Smooth muscle cell (in vitro differentiated cells): ENCODE measurements at regions not wholly inside any gene's neighbourhood (a gene's known extent, or its start where the extent isn't known, plus 50 kb on each side); places are given as distances from the start of the nearest gene placed in this dataset.

Source experiments
- DNase-seq: peaks from one replicate; lab custom pipeline; 2025; ENCODE audit not compliant: unreplicated experiment; lab: John Stamatoyannopoulos, UW
- H2AFZ ChIP-seq: fragments of 200-600 bp; sonication (generic); 2 replicates; pipeline ENCODE4 v1.6.0; 2016; ENCODE audit warnings: antibody characterized with exemption, low read depth, mild to moderate bottlenecking
- H3F3A ChIP-seq: fragments of 200-600 bp; sonication (generic); 2 replicates; pipeline ENCODE4 v1.6.0; 2017; ENCODE audit warnings: antibody characterized with exemption, low read depth
- H3K27ac ChIP-seq: fragments of 200-600 bp; sonication (generic); 2 replicates; pipeline ENCODE4 v1.5.1; 2016; ENCODE audit warnings: low read depth, mild to moderate bottlenecking
- H3K27me3 ChIP-seq: fragments of 200-600 bp; sonication (generic); 2 replicates; pipeline ENCODE4 v1.6.1; 2016; ENCODE audit warnings: low read depth, mild to moderate bottlenecking
- H3K36me3 ChIP-seq: fragments of 200-600 bp; sonication (generic); 2 replicates; pipeline ENCODE4 v1.5.1; 2016; ENCODE audit warnings: low read depth
- H3K4me1 ChIP-seq: fragments of 200-600 bp; sonication (generic); 2 replicates; pipeline ENCODE4 v1.5.1; 2016; ENCODE audit warnings: low read depth
- H3K4me2 ChIP-seq: fragments of 200-600 bp; sonication (generic); 2 replicates; pipeline ENCODE4 v1.6.0; 2016; ENCODE audit warnings: mild to moderate bottlenecking
- H3K4me3 ChIP-seq: fragments of 200-600 bp; sonication (generic); 2 replicates; pipeline ENCODE4 v1.5.1; 2016; ENCODE audit warnings: mild to moderate bottlenecking
- H3K79me2 ChIP-seq: fragments of 200-600 bp; sonication (generic); 2 replicates; pipeline ENCODE4 v1.6.0; 2016; ENCODE audit warnings: low read depth, mild to moderate bottlenecking
- H3K9ac ChIP-seq: fragments of 200-600 bp; sonication (generic); 2 replicates; pipeline ENCODE4 v1.6.0; 2016; ENCODE audit warnings: low read depth
- H3K9me3 ChIP-seq: fragments of 200-600 bp; sonication (generic); replicated peaks from 2 replicates; pipeline ENCODE4 v1.5.1; 2016; ENCODE audit warnings: low read depth
- H4K20me1 ChIP-seq: fragments of 200-600 bp; sonication (generic); 2 replicates; pipeline ENCODE4 v1.6.0; 2016; ENCODE audit warnings: low read depth
- WGBS: methylation state at CpG from one replicate; pipeline ENCODE4 v1.1.7; 2016; ENCODE audit warnings: low lambda C conversion rate; 5-methylcytosine and 5-hydroxymethylcytosine counted together
- TF ChIP-seq, protein P1 (sequence below): fragments of 200-600 bp; sonication (generic); IDR thresholded peaks from 2 replicates; pipeline ENCODE4 v1.5.1; 2017; ENCODE audit warnings: borderline replicate concordance, mild to moderate bottlenecking, antibody characterized with exemption; ENCODE audit not compliant: insufficient read depth, poor library complexity, severe bottlenecking

DNA sequence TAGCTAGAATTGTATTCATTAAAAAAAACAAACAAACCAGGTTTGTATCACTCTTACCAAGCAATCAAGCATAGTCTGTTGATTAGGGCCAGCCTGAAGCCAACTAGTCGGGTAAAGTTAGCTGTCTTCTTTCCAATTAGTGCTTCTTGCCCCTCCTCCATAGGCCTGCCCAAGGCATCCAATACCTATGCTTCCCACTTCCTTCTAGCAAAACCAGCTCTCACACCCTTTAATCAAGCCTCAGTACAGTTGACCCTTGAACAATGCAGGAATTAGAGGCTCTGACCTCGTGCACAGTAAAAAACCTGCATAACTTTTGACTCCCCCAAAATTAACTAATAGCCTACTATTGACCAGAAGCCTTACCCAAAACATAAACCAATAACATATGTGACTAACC is 119.1 kb upstream of the DTNBP1 start:
- Histone ChIP-seq H3K9me3 (no peaks in the 10 kb centered on the region), H3K27me3 (no peaks in the 10 kb centered on the region), H2AFZ (no peak overlapping the region), H3K9ac (no peak overlapping the region), H4K20me1 (no peaks in the 10 kb centered on the region), H3K79me2 (no peaks in the 10 kb centered on the region), H3K4me3 (no peak overlapping the region), H3K4me2 (no peak overlapping the region), H3K36me3 (no peaks in the 10 kb centered on the region), H3K4me1 (no peaks in the 10 kb centered on the region), H3K27ac (no peak overlapping the region), H3F3A (no peaks in the 10 kb centered on the region)
- TF ChIP-seq, protein P1, sequence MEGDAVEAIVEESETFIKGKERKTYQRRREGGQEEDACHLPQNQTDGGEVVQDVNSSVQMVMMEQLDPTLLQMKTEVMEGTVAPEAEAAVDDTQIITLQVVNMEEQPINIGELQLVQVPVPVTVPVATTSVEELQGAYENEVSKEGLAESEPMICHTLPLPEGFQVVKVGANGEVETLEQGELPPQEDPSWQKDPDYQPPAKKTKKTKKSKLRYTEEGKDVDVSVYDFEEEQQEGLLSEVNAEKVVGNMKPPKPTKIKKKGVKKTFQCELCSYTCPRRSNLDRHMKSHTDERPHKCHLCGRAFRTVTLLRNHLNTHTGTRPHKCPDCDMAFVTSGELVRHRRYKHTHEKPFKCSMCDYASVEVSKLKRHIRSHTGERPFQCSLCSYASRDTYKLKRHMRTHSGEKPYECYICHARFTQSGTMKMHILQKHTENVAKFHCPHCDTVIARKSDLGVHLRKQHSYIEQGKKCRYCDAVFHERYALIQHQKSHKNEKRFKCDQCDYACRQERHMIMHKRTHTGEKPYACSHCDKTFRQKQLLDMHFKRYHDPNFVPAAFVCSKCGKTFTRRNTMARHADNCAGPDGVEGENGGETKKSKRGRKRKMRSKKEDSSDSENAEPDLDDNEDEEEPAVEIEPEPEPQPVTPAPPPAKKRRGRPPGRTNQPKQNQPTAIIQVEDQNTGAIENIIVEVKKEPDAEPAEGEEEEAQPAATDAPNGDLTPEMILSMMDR, result no peak
- DNase-seq, result no peak
- WGBS, result 77% methylated on average over 2 of the region's 2 CpGs

DNA sequence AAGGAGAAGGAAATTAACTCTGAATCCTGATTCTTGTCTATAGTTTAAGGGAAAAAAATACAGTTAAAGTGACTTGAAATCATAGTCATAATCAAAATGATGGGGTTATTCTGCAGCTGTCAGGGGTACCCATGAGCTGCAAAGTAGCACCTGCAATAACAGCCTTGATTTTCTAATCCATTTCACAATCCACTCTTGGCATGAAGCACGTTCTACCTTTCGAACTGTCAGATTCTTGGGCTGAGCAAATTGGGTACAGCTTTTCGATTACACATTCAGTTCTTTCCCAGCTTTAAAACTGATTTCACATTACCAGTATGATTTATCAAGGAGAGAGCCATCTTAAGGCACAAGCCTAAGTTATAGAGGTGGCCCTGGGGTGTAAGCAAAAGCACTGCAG is 118.5 kb upstream of the DTNBP1 start:
- H3F3A ChIP-seq, result no peaks in the 10 kb centered on the region
- WGBS, result 87% methylated on average over 3 of the region's 3 CpGs
- no peak overlapping the region for H2AFZ ChIP-seq
- TF ChIP-seq, protein P1, result no peak
- no peaks in the 10 kb centered on the region for H3K36me3 ChIP-seq
- no peaks in the 10 kb centered on the region for H4K20me1 ChIP-seq
- no peak for DNase-seq
- H3K9ac ChIP-seq, result no peak overlapping the region
- no peaks in the 10 kb centered on the region for H3K4me1 ChIP-seq
- no peaks in the 10 kb centered on the region for H3K9me3 ChIP-seq
- no peaks in the 10 kb centered on the region for H3K27me3 ChIP-seq
- H3K79me2 ChIP-seq, result no peaks in the 10 kb centered on the region
- H3K4me3 ChIP-seq, result no peak overlapping the region
- H3K27ac ChIP-seq, result no peak overlapping the region
- H3K4me2 ChIP-seq, result no peak overlapping the region

DNA sequence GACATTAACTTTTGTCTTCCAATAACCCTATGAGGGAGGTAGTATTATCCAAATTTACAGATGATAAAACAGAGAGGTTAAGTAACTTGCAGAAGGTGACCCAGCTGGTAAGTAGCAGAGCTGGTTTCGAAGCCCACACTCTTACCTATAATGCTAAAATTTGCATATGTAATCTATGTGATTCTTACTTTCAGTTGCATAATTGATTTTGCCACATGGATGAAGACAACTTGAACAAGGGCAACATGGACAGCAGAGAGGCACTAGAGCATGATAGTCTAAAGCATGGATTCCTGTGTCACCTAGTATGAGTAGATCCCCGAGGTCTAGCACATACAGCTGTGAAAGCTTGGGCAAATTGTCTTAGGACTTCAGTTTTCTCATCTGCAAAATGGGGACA is 117.6 kb upstream of the DTNBP1 start:
- no peak overlapping the region for H3K4me2 ChIP-seq
- H3K9me3 ChIP-seq, result no peaks in the 10 kb centered on the region
- DNase-seq, result no peak
- TF ChIP-seq, protein P1, result no peak
- H4K20me1 ChIP-seq, result no peaks in the 10 kb centered on the region
- H3K4me3 ChIP-seq, result no peak overlapping the region
- H3F3A ChIP-seq, result no peaks in the 10 kb centered on the region
- no peaks in the 10 kb centered on the region for H3K27me3 ChIP-seq
- H3K9ac ChIP-seq, result no peak overlapping the region
- no peaks in the 10 kb centered on the region for H3K4me1 ChIP-seq
- H3K79me2 ChIP-seq, result no peaks in the 10 kb centered on the region
- no peaks in the 10 kb centered on the region for H3K36me3 ChIP-seq
- 49% methylated on average over 2 of the region's 2 CpGs for WGBS
- no peak overlapping the region for H3K27ac ChIP-seq
- H2AFZ ChIP-seq, result no peak overlapping the region

DNA sequence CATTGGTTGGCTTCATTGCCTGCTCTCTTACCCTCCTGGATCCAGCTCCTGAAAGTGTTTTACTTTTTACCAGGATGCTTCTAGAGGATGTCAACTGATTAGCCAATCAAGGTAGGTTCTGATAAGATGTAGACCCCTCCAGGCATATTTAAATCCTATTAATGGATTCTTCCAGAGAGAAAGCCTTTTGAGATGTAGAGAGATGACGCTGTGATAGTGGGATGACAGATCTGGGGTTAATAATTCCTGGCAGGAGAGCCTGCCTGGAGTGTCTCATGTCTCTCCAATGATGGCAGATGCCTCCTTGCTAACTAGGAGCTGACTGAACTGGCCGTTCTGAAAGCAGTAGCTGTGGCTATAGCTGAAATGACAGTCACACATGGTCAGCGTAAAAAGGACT is 116.9 kb upstream of the DTNBP1 start:
- Histone ChIP-seq H3F3A (no peaks in the 10 kb centered on the region), H3K9ac (no peak overlapping the region), H3K27ac (no peak overlapping the region), H4K20me1 (no peaks in the 10 kb centered on the region), H2AFZ (no peak overlapping the region), H3K27me3 (no peaks in the 10 kb centered on the region), H3K9me3 (no peaks in the 10 kb centered on the region), H3K4me1 (no peaks in the 10 kb centered on the region), H3K36me3 (no peaks in the 10 kb centered on the region), H3K4me2 (no peak overlapping the region), H3K4me3 (no peak overlapping the region), H3K79me2 (no peaks in the 10 kb centered on the region)
- no peak for DNase-seq
- WGBS, result 58% methylated on average over 3 of the region's 3 CpGs
- TF ChIP-seq, protein P1, result no peak
